ENCODE measurements at regions not wholly inside any gene's neighbourhood (a gene's known extent, or its start where the extent isn't known, plus 50 kb on each side); places are given as distances from the start of the nearest gene placed in this dataset.

DNA sequence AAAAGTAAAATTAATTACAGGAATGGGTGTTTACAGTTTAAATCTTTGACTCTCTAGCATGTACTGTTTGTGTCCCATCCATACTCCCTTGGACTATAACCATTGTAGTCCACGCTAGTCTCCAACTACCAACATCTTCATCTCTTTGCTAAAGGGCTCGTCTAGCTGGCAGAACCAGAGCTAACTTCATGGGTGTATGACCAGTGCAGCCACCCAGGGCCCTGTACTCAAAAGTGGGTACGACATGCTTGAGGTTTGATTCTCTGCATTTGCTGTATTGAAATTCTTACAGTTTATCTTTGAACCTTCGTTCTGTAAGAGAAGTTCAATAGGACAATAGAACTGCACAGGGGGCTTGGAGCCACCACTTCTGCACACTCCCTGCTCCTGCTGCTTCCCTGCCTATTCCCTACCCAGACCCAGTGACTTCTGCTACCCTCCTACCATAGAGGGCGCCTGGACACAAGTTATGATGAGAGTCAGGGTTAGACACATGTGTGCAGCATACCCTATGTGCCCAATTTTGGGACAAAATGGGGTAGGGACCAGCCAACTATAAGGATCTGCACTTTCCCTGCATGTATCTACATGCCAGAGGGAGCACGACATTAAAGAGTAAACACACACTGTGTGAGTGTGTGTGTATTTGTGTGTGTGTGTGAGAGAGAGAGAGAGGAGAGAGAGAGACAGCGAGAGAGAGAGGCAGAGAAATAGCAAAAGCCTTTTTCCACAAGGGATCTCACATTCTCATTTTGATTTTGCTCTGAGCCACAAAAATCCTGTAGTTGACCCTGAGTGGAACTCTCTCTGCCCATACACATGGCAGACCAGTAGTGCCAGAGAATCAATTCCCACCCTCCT lies 59.0 kb upstream of the NECTIN3 start:
- Histone ChIP-seq H3K36me3 (no peaks in the 10 kb centered on the region), H3K9me3 (no peaks in the 10 kb centered on the region), H3K4me1 (no peaks in the 10 kb centered on the region), H3K4me3 (ENCODE audit: low read depth, low read length) (no peak overlapping the region), H3K27me3 (no peaks in the 10 kb centered on the region)
- DNase-seq, result peak; percentile 16
- TF ChIP-seq, protein P1, sequence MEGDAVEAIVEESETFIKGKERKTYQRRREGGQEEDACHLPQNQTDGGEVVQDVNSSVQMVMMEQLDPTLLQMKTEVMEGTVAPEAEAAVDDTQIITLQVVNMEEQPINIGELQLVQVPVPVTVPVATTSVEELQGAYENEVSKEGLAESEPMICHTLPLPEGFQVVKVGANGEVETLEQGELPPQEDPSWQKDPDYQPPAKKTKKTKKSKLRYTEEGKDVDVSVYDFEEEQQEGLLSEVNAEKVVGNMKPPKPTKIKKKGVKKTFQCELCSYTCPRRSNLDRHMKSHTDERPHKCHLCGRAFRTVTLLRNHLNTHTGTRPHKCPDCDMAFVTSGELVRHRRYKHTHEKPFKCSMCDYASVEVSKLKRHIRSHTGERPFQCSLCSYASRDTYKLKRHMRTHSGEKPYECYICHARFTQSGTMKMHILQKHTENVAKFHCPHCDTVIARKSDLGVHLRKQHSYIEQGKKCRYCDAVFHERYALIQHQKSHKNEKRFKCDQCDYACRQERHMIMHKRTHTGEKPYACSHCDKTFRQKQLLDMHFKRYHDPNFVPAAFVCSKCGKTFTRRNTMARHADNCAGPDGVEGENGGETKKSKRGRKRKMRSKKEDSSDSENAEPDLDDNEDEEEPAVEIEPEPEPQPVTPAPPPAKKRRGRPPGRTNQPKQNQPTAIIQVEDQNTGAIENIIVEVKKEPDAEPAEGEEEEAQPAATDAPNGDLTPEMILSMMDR (IDR thresholded peaks at IDR 0.05; ENCODE audit: low read depth, low read length), result peak; percentile 38

Data from BE2C (cell line).